DOHH2 (cell line): ENCODE measurements at regions not wholly inside any gene's neighbourhood (a gene's known extent, or its start where the extent isn't known, plus 50 kb on each side); places are given as distances from the start of the nearest gene placed in this dataset.

Experiments used
- H3F3A ChIP-seq: fragments of 200-600 bp; sonication (generic), shearing (Covaris generic); 2 replicates; pipeline ENCODE4 v1.6.0; 2016; ENCODE audit warnings: antibody characterized with exemption, mild to moderate bottlenecking; ENCODE audit not compliant: control insufficient read depth, insufficient read depth
- H3K27ac ChIP-seq: fragments of 200-600 bp; sonication (generic); 2 replicates; pipeline ENCODE4 v1.5.1; 2014; ENCODE audit warnings: low read depth, mild to moderate bottlenecking, low read length, moderate library complexity
- H3K27me3 ChIP-seq: fragments of 200-600 bp; sonication (generic); 2 replicates; pipeline ENCODE4 v1.6.1; 2014; ENCODE audit warnings: mild to moderate bottlenecking, low read length, mixed read lengths; ENCODE audit not compliant: control insufficient read depth
- H3K36me3 ChIP-seq: fragments of 200-600 bp; sonication (generic); 2 replicates; pipeline ENCODE4 v1.6.1; 2014; ENCODE audit warnings: mild to moderate bottlenecking, low read length, moderate library complexity, mixed read lengths; ENCODE audit not compliant: control insufficient read depth
- H3K4me1 ChIP-seq: fragments of 200-600 bp; sonication (generic); 2 replicates; pipeline ENCODE4 v1.6.1; 2014; ENCODE audit warnings: mild to moderate bottlenecking, low read length, mixed read lengths; ENCODE audit not compliant: control insufficient read depth
- H3K4me2 ChIP-seq: fragments of 200-600 bp; sonication (generic); 2 replicates; pipeline ENCODE4 v1.6.0; 2014; ENCODE audit warnings: mild to moderate bottlenecking, low read length, moderate library complexity
- H3K4me3 ChIP-seq: fragments of 200-600 bp; sonication (generic); 2 replicates; pipeline ENCODE4 v1.5.1; 2014; ENCODE audit warnings: mild to moderate bottlenecking, low read length, mixed read lengths
- H3K79me2 ChIP-seq: fragments of 200-600 bp; sonication (generic); 2 replicates; pipeline ENCODE4 v1.6.1; 2014; ENCODE audit warnings: mild to moderate bottlenecking, low read length, mixed read lengths; ENCODE audit not compliant: control insufficient read depth
- H3K9me2 ChIP-seq: fragments of 200-600 bp; sonication (generic); replicated peaks from 2 replicates; pipeline ENCODE4 v1.6.1; 2014; ENCODE audit warnings: mild to moderate bottlenecking, low read length, mixed read lengths; ENCODE audit not compliant: control insufficient read depth
- H3K9me3 ChIP-seq: fragments of 200-600 bp; sonication (generic); 2 replicates; pipeline ENCODE4 v1.6.1; 2014; ENCODE audit warnings: antibody characterized with exemption, low read length, mixed read lengths; ENCODE audit not compliant: control insufficient read depth, insufficient read depth
- H4K20me1 ChIP-seq: fragments of 200-600 bp; sonication (generic); 2 replicates; pipeline ENCODE4 v1.6.0; 2014; ENCODE audit warnings: low read depth, mild to moderate bottlenecking, antibody characterized with exemption, low read length, moderate library complexity; ENCODE audit not compliant: control insufficient read depth, insufficient read depth
- EZH2phosphoT487 ChIP-seq: fragments of 200-600 bp; sonication (generic); IDR thresholded peaks from 2 replicates; pipeline ENCODE4 v1.6.1; 2017; ENCODE audit warnings: borderline replicate concordance, mild to moderate bottlenecking, antibody characterized with exemption, low read length, moderate library complexity, mixed read lengths
- TF ChIP-seq, protein P1 (sequence below): fragments of 200-600 bp; sonication (generic); IDR thresholded peaks from one replicate; pipeline ENCODE4 v1.5.1; 2014; ENCODE audit warnings: antibody characterized with exemption, mild to moderate bottlenecking, low read depth, low read length; ENCODE audit not compliant: poor library complexity, severe bottlenecking

DNA sequence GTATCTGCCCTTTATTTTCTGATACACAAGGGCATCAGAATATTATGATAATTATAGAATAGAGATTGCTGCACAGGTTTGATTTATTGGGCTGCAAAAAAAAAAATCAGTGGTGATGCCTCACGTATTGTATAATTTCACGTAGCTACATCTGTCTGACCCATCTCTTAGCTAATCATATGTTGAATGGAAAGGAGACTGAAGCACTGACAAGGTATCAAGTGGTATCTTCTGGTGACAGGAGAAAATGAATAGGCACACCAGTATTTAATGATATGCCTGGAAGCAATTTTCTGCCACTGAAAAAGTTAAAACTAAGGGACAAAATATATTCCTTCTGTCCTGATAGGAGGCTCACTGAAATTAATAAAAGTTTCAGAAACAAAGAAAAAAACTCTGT, 837.2 kb upstream of the FBXO33 start:
- Histone ChIP-seq H3K4me3 (no peak overlapping the region), H3K9me3 (no peaks in the 10 kb centered on the region), H3K27me3 (no peaks in the 10 kb centered on the region), H3K27ac (no peak overlapping the region), H3K36me3 (no peaks in the 10 kb centered on the region), H3K4me2 (no peak overlapping the region), H3K79me2 (no peaks in the 10 kb centered on the region), H3K9me2 (no peaks in the 10 kb centered on the region), H4K20me1 (no peaks in the 10 kb centered on the region), H3K4me1 (peaks cover 11% of the 10 kb centered on the region), H3F3A (no peaks in the 10 kb centered on the region; the same call in 1 of the 2 replicates)
- no peak for TF ChIP-seq EZH2phosphoT487
- TF ChIP-seq, protein P1, sequence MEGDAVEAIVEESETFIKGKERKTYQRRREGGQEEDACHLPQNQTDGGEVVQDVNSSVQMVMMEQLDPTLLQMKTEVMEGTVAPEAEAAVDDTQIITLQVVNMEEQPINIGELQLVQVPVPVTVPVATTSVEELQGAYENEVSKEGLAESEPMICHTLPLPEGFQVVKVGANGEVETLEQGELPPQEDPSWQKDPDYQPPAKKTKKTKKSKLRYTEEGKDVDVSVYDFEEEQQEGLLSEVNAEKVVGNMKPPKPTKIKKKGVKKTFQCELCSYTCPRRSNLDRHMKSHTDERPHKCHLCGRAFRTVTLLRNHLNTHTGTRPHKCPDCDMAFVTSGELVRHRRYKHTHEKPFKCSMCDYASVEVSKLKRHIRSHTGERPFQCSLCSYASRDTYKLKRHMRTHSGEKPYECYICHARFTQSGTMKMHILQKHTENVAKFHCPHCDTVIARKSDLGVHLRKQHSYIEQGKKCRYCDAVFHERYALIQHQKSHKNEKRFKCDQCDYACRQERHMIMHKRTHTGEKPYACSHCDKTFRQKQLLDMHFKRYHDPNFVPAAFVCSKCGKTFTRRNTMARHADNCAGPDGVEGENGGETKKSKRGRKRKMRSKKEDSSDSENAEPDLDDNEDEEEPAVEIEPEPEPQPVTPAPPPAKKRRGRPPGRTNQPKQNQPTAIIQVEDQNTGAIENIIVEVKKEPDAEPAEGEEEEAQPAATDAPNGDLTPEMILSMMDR = no peak

DNA sequence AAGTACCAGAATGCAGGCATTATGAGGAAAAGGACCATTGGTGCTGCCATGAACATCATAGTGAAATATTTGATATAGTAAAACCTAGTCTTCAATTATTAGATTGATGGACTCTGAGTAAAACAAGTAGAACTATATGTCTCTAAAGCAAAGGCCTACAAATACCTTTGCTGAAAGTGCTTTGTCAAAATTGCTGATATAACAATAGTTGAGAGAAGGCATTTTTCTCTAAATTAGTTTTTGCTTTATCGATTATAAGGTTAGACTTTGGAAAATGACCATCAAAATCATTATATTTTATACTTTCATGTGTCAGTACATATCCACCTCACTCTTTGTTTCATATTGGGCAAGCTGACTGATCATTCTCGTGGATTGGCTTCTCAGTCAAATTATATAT, 836.0 kb upstream of the FBXO33 start:
- Histone ChIP-seq H3K4me3 (no peak overlapping the region), H3K9me3 (no peaks in the 10 kb centered on the region), H3K27ac (no peak overlapping the region), H3K79me2 (no peaks in the 10 kb centered on the region), H3K27me3 (no peaks in the 10 kb centered on the region), H3K9me2 (no peaks in the 10 kb centered on the region), H3F3A (no peaks in the 10 kb centered on the region; the same call in 1 of the 2 replicates), H3K36me3 (no peaks in the 10 kb centered on the region), H3K4me1 (peaks cover 11% of the 10 kb centered on the region), H3K4me2 (no peak overlapping the region), H4K20me1 (no peaks in the 10 kb centered on the region)
- TF ChIP-seq EZH2phosphoT487 = no peak
- TF ChIP-seq, protein P1 = no peak

DNA sequence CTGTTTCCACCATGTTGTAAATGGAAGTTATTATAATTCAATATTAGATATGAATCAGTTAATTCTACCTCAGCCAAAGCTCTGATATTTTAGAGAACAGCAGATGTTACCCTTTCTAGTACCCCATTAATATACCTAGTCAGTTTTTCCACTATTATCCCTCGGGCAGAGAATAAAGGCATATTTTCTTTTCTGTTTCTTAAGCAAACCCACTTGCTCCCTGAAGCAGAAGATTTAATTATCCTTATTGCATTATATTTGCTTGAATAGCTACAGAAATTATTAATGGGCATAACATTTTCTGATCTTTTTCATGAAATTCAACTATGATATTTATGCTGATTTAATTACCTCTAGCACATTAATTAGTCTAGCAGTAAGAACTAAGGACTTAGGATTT, 832.9 kb upstream of the FBXO33 start:
- Histone ChIP-seq H3K4me3 (no peak overlapping the region), H3K36me3 (no peaks in the 10 kb centered on the region), H3K9me2 (no peaks in the 10 kb centered on the region), H3K27ac (no peak overlapping the region), H3K4me1 (peaks cover 11% of the 10 kb centered on the region), H4K20me1 (no peaks in the 10 kb centered on the region), H3K9me3 (no peaks in the 10 kb centered on the region), H3K27me3 (no peaks in the 10 kb centered on the region), H3K4me2 (peak overlapping the region; percentile 14), H3K79me2 (no peaks in the 10 kb centered on the region), H3F3A (no peaks in the 10 kb centered on the region; the same call in 1 of the 2 replicates)
- TF ChIP-seq, protein P1 = no peak
- TF ChIP-seq EZH2phosphoT487 = no peak
